ENCODE measurements at regions not wholly inside any gene's neighbourhood (a gene's known extent, or its start where the extent isn't known, plus 50 kb on each side); places are given as distances from the start of the nearest gene placed in this dataset.

GRCh38 chr14:96663076-96663475 is 134.1 kb upstream of the VRK1 start:
- no peaks in the 10 kb centered on the region for H3K9me3 Mint-ChIP-seq (ENCODE audit: low read depth)
- no peak for TF ChIP-seq CTCF (IDR thresholded peaks at IDR 0.05)

GRCh38 chr14:96663491-96664067 is 133.6 kb upstream of the VRK1 start:
- no peak for DNase-seq (ENCODE audit: low spot score)
- Mint-ChIP-seq H3K27ac (ENCODE audit: unreplicated experiment) (no peak overlapping the region), H3K4me1 (ENCODE audit: low read depth) (no peaks in the 10 kb centered on the region), H3K9me3 (ENCODE audit: low read depth) (no peaks in the 10 kb centered on the region), H3K27me3 (ENCODE audit: low read depth) (peaks cover 23% of the 10 kb centered on the region), H3K4me3 (ENCODE audit: unreplicated experiment) (no peak overlapping the region), H3K36me3 (ENCODE audit: low read depth) (no peaks in the 10 kb centered on the region)
- no peak for TF ChIP-seq CTCF (IDR thresholded peaks at IDR 0.05)

More at GRCh38 chr14:96663076-96663475, 134.1 kb upstream of the VRK1 start:
- peaks cover 21% of the 10 kb centered on the region for H3K27me3 Mint-ChIP-seq (ENCODE audit: low read depth)
- no peak overlapping the region for H3K27ac Mint-ChIP-seq (ENCODE audit: unreplicated experiment)
- no peak for DNase-seq (ENCODE audit: low spot score)
- H3K4me1 Mint-ChIP-seq (ENCODE audit: low read depth), result no peaks in the 10 kb centered on the region
- H3K4me3 Mint-ChIP-seq (ENCODE audit: unreplicated experiment), result no peak overlapping the region
- no peaks in the 10 kb centered on the region for H3K36me3 Mint-ChIP-seq (ENCODE audit: low read depth)

GRCh38 chr14:96666088-96666487 is 131.1 kb upstream of the VRK1 start:
- Mint-ChIP-seq H3K27me3 (ENCODE audit: low read depth) (peaks cover 19% of the 10 kb centered on the region), H3K36me3 (ENCODE audit: low read depth) (no peaks in the 10 kb centered on the region), H3K9me3 (ENCODE audit: low read depth) (no peaks in the 10 kb centered on the region), H3K27ac (ENCODE audit: unreplicated experiment) (no peak overlapping the region), H3K4me1 (ENCODE audit: low read depth) (no peaks in the 10 kb centered on the region), H3K4me3 (ENCODE audit: unreplicated experiment) (no peak overlapping the region)
- no peak for TF ChIP-seq CTCF (IDR thresholded peaks at IDR 0.05)
- no peak for DNase-seq (ENCODE audit: low spot score)

GRCh38 chr14:96670391-96670790 is 126.8 kb upstream of the VRK1 start:
- Mint-ChIP-seq H3K27me3 (ENCODE audit: low read depth) (peaks cover 6% of the 10 kb centered on the region), H3K9me3 (ENCODE audit: low read depth) (no peaks in the 10 kb centered on the region)
- no peak for TF ChIP-seq CTCF (IDR thresholded peaks at IDR 0.05)

GRCh38 chr14:96671218-96671617 is 126.0 kb upstream of the VRK1 start:
- no peaks in the 10 kb centered on the region for H3K9me3 Mint-ChIP-seq (ENCODE audit: low read depth)
- H3K4me3 Mint-ChIP-seq (ENCODE audit: unreplicated experiment), result no peak overlapping the region
- no peaks in the 10 kb centered on the region for H3K4me1 Mint-ChIP-seq (ENCODE audit: low read depth)
- H3K36me3 Mint-ChIP-seq (ENCODE audit: low read depth), result no peaks in the 10 kb centered on the region
- no peak for DNase-seq (ENCODE audit: low spot score)
- no peak overlapping the region for H3K27ac Mint-ChIP-seq (ENCODE audit: unreplicated experiment)
- peaks cover 6% of the 10 kb centered on the region for H3K27me3 Mint-ChIP-seq (ENCODE audit: low read depth)
- no peak for TF ChIP-seq CTCF (IDR thresholded peaks at IDR 0.05)

More at GRCh38 chr14:96670391-96670790, 126.8 kb upstream of the VRK1 start:
- DNase-seq (ENCODE audit: low spot score), result no peak
- Mint-ChIP-seq H3K4me3 (ENCODE audit: unreplicated experiment) (no peak overlapping the region), H3K36me3 (ENCODE audit: low read depth) (no peaks in the 10 kb centered on the region), H3K4me1 (ENCODE audit: low read depth) (no peaks in the 10 kb centered on the region), H3K27ac (ENCODE audit: unreplicated experiment) (no peak overlapping the region)

Data from chondrocyte (in vitro differentiated cells).